ENCODE measurements at regions not wholly inside any gene's neighbourhood (a gene's known extent, or its start where the extent isn't known, plus 50 kb on each side); places are given as distances from the start of the nearest gene placed in this dataset.

DNA sequence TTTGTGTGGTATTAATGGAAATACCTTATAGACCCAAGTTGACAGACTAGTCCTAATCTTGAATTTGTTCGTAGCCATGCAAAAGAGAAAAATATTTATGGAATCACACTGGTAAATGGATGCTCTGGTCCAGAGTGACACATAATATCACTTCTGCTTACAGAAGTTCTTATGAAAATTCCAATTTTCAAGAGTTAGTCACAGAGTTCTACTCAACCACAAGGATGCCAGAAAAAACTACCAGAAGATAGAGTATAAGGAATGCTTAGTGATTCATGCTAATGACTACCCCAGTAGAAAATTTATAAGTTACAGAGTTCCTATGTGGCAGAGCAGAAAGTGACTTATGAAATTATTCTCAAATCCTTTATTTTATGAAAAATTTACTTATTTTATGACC is 1384.8 kb downstream of the FAM133A start:
- CTCF ChIA-PET (ENCODE audit: unreplicated experiment), result no interaction called here

DNA sequence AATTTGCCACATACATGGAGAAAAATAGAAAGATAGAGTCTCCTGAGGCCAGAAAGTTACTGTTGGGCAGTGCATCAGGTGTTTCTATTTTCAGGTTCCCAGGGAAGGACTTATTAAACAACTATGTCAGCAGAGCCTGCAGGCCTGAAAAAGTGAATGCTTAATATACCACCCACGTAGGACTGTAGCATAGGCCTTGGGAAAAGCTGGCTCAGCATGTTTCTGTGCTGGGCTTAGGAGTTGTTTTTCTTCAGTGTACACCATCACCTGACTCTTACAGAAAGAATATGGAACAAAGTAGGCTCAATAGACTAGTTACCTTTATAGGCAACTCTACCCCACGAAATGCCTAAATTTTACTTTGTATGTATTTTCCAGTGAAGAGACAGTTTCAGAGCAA is 1385.9 kb downstream of the FAM133A start:
- intact Hi-C loops (cut with micrococcal nuclease; ENCODE audit: unreplicated experiment), result no loop called here
- H3K79me2 ChIP-seq (ENCODE audit: insufficient read depth, low read depth, low read length), result no peaks in the 10 kb centered on the region
- H3K4me3 ChIP-seq (ENCODE audit: low read depth, low read length, poor library complexity, severe bottlenecking), result no peak overlapping the region
- POLR2A ChIA-PET, result no interaction called here
- no peak overlapping the region for H2AFZ ChIP-seq (ENCODE audit: low read length)
- no peak overlapping the region for H3K27ac ChIP-seq (ENCODE audit: low read depth, low read length, poor library complexity, severe bottlenecking)
- H3K4me1 ChIP-seq (ENCODE audit: insufficient read depth, low read length, poor library complexity, severe bottlenecking), result no peaks in the 10 kb centered on the region
- no TSS peak for BruUV-seq (replicated peaks)
- TF ChIP-seq, protein P1, sequence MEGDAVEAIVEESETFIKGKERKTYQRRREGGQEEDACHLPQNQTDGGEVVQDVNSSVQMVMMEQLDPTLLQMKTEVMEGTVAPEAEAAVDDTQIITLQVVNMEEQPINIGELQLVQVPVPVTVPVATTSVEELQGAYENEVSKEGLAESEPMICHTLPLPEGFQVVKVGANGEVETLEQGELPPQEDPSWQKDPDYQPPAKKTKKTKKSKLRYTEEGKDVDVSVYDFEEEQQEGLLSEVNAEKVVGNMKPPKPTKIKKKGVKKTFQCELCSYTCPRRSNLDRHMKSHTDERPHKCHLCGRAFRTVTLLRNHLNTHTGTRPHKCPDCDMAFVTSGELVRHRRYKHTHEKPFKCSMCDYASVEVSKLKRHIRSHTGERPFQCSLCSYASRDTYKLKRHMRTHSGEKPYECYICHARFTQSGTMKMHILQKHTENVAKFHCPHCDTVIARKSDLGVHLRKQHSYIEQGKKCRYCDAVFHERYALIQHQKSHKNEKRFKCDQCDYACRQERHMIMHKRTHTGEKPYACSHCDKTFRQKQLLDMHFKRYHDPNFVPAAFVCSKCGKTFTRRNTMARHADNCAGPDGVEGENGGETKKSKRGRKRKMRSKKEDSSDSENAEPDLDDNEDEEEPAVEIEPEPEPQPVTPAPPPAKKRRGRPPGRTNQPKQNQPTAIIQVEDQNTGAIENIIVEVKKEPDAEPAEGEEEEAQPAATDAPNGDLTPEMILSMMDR (conservative IDR thresholded peaks at IDR 0.05; ENCODE audit: low read length), result no peak
- TF ChIP-seq EZH2phosphoT487 (IDR thresholded peaks at IDR 0.05; ENCODE audit: borderline replicate concordance, low read depth, low read length), result no peak
- no peaks in the 10 kb centered on the region for H3K9me3 ChIP-seq (ENCODE audit: low read length)
- no peak overlapping the region for H3K4me2 ChIP-seq (ENCODE audit: low read length)
- no peak for DNase-seq (ENCODE audit: low spot score)
- H4K20me1 ChIP-seq (ENCODE audit: insufficient read depth, low read length), result no peaks in the 10 kb centered on the region
- no peaks in the 10 kb centered on the region for H3K9me2 ChIP-seq (ENCODE audit: insufficient read depth, low read length)
- no peaks in the 10 kb centered on the region for H3K36me3 ChIP-seq (ENCODE audit: insufficient read depth, low read length)
- CTCF ChIA-PET (ENCODE audit: unreplicated experiment), result no interaction called here

More for the DNA sequence above, 1384.8 kb downstream of the FAM133A start:
- H3K4me3 ChIP-seq (ENCODE audit: low read depth, low read length, poor library complexity, severe bottlenecking), result no peak overlapping the region
- H4K20me1 ChIP-seq (ENCODE audit: insufficient read depth, low read length), result no peaks in the 10 kb centered on the region
- H3K9me3 ChIP-seq (ENCODE audit: low read length), result no peaks in the 10 kb centered on the region
- no peaks in the 10 kb centered on the region for H3K79me2 ChIP-seq (ENCODE audit: insufficient read depth, low read depth, low read length)
- no peak overlapping the region for H2AFZ ChIP-seq (ENCODE audit: low read length)
- H3K4me1 ChIP-seq (ENCODE audit: insufficient read depth, low read length, poor library complexity, severe bottlenecking), result no peaks in the 10 kb centered on the region
- no peak overlapping the region for H3K27ac ChIP-seq (ENCODE audit: low read depth, low read length, poor library complexity, severe bottlenecking)
- intact Hi-C loops (cut with micrococcal nuclease; ENCODE audit: unreplicated experiment), result no loop called here
- POLR2A ChIA-PET, result no interaction called here
- DNase-seq (ENCODE audit: low spot score), result no peak
- BruUV-seq (replicated peaks), result no TSS peak
- no peaks in the 10 kb centered on the region for H3K9me2 ChIP-seq (ENCODE audit: insufficient read depth, low read length)
- no peaks in the 10 kb centered on the region for H3K36me3 ChIP-seq (ENCODE audit: insufficient read depth, low read length)
- no peak overlapping the region for H3K4me2 ChIP-seq (ENCODE audit: low read length)
- TF ChIP-seq, protein P1 (conservative IDR thresholded peaks at IDR 0.05; ENCODE audit: low read length), result no peak
- no peak for TF ChIP-seq EZH2phosphoT487 (IDR thresholded peaks at IDR 0.05; ENCODE audit: borderline replicate concordance, low read depth, low read length)

DNA sequence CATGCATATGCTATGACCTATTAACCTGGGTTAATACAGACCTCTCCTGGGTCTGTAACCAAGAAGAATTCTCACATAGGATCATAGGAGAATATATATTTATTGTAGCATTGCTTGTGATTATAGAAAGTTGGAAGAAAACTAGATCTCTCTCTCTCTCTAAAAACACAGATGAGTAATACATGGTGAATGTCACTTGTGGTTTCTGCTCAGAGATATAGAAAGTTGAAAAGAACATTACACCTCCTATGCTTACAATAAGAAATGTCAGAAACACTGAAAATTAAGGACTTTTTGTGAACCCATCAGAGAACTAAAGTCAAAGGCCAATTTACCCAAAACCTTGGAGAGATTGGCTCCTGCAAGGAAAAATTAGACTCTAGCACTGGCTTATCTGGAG is 1389.5 kb downstream of the FAM133A start:
- no peaks in the 10 kb centered on the region for H4K20me1 ChIP-seq (ENCODE audit: insufficient read depth, low read length)
- POLR2A ChIA-PET, result no interaction called here
- intact Hi-C loops (cut with micrococcal nuclease; ENCODE audit: unreplicated experiment), result no loop called here
- no peak overlapping the region for H2AFZ ChIP-seq (ENCODE audit: low read length)
- no peaks in the 10 kb centered on the region for H3K9me2 ChIP-seq (ENCODE audit: insufficient read depth, low read length)
- CTCF ChIA-PET (ENCODE audit: unreplicated experiment), result no interaction called here
- H3K4me2 ChIP-seq (ENCODE audit: low read length), result no peak overlapping the region
- DNase-seq (ENCODE audit: low spot score), result no peak
- H3K4me3 ChIP-seq (ENCODE audit: low read depth, low read length, poor library complexity, severe bottlenecking), result no peak overlapping the region
- H3K36me3 ChIP-seq (ENCODE audit: insufficient read depth, low read length), result no peaks in the 10 kb centered on the region
- H3K79me2 ChIP-seq (ENCODE audit: insufficient read depth, low read depth, low read length), result no peaks in the 10 kb centered on the region
- H3K4me1 ChIP-seq (ENCODE audit: insufficient read depth, low read length, poor library complexity, severe bottlenecking), result no peaks in the 10 kb centered on the region
- BruUV-seq (replicated peaks), result no TSS peak
- H3K9me3 ChIP-seq (ENCODE audit: low read length), result no peaks in the 10 kb centered on the region
- no peak for TF ChIP-seq EZH2phosphoT487 (IDR thresholded peaks at IDR 0.05; ENCODE audit: borderline replicate concordance, low read depth, low read length)
- TF ChIP-seq, protein P1 (conservative IDR thresholded peaks at IDR 0.05; ENCODE audit: low read length), result no peak
- H3K27ac ChIP-seq (ENCODE audit: low read depth, low read length, poor library complexity, severe bottlenecking), result no peak overlapping the region

All from OCI-LY7 (cell line).